Neural crest cell (in vitro differentiated cells): ENCODE measurements at regions not wholly inside any gene's neighbourhood (a gene's known extent, or its start where the extent isn't known, plus 50 kb on each side); places are given as distances from the start of the nearest gene placed in this dataset.

Source experiments
- DNase-seq: peaks from one replicate; pipeline ENCODE4 v3.0.0; 2021; ENCODE audit warnings: low read depth, mixed read lengths, low spot score
- H3K27ac Mint-ChIP-seq: one replicate; pipeline ENCODE4 v1.8.0; 2021; ENCODE audit warnings: mild to moderate bottlenecking, mixed read lengths; ENCODE audit not compliant: unreplicated experiment
- H3K27me3 Mint-ChIP-seq: 2 replicates; pipeline ENCODE4 v1.8.0; 2021; ENCODE audit warnings: low read depth, mild to moderate bottlenecking, mixed read lengths
- H3K36me3 Mint-ChIP-seq: 2 replicates; pipeline ENCODE4 v1.8.0; 2021; ENCODE audit warnings: low read depth, mild to moderate bottlenecking, mixed read lengths
- H3K4me1 Mint-ChIP-seq: 2 replicates; pipeline ENCODE4 v1.8.0; 2021; ENCODE audit warnings: mixed read lengths
- H3K4me3 Mint-ChIP-seq: one replicate; pipeline ENCODE4 v1.8.0; 2021; ENCODE audit warnings: mild to moderate bottlenecking, mixed read lengths
- H3K9me3 Mint-ChIP-seq: 2 replicates; pipeline ENCODE4 v1.8.0; 2021; ENCODE audit warnings: mixed read lengths
- TF ChIP-seq, protein P1 (sequence below): fragments of 200-600 bp; sonication (generic); conservative IDR thresholded peaks from 2 replicates; pipeline ENCODE4 v1.5.0; 2021; ENCODE audit warnings: antibody characterized with exemption, mild to moderate bottlenecking

DNA sequence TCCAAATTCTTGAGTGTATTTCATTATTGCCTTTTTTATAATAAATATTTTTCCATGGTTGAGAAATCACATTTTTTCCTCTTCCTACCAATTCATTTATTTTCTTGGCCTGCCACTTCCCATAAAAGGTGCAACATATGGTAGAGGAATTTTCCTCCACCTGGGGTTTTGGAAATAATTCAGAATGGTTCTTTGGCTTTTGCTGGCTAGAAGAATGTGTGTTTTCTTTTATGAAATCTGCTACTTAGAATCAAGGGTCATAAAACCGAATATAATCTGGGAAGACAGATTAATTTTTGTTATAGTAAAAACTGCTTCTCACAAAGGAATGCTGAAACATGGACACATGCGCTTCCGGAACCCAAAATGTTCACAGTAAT lies 54.0 kb upstream of the POMGNT2 start:
- Mint-ChIP-seq H3K4me3 (no peak overlapping the region), H3K27me3 (no peaks in the 10 kb centered on the region), H3K27ac (no peak overlapping the region), H3K4me1 (no peaks in the 10 kb centered on the region), H3K9me3 (no peaks in the 10 kb centered on the region), H3K36me3 (no peaks in the 10 kb centered on the region)
- TF ChIP-seq, protein P1, sequence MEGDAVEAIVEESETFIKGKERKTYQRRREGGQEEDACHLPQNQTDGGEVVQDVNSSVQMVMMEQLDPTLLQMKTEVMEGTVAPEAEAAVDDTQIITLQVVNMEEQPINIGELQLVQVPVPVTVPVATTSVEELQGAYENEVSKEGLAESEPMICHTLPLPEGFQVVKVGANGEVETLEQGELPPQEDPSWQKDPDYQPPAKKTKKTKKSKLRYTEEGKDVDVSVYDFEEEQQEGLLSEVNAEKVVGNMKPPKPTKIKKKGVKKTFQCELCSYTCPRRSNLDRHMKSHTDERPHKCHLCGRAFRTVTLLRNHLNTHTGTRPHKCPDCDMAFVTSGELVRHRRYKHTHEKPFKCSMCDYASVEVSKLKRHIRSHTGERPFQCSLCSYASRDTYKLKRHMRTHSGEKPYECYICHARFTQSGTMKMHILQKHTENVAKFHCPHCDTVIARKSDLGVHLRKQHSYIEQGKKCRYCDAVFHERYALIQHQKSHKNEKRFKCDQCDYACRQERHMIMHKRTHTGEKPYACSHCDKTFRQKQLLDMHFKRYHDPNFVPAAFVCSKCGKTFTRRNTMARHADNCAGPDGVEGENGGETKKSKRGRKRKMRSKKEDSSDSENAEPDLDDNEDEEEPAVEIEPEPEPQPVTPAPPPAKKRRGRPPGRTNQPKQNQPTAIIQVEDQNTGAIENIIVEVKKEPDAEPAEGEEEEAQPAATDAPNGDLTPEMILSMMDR = no peak
- no peak for DNase-seq

DNA sequence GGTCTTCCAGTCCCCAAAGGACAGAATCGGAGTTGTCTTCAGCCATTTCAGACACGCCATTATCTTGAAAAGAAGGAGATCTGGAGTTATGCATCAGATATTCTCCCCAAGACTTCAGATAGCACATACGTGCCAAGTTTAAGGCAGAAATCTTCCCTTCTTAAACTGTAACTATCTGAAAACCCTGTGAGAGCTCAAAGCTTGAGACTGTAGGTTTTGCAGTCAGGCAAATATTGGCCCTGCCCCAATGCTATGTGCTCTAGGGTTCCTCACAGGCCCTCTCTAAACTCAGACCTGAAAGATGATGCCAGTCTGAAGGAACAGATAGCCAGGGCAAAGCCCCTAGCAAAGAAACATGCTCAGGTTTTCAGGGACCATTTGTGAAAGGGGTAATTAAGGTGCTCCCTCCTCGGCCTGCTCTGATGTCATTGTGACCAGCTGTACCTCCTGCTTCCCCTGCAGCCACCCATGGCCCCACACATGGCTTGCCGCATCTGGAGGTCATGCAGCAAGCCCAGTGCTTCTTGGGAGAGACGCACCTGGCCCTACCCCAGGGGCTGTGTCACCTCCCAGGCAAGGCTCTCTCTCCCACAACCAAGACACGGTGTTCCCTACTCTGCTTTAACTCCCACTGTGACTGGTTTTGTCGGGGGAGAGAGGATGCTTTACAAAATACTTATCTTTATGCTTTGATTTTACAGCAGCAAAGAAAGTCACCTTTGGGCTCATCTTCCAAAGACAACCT lies 53.4 kb upstream of the POMGNT2 start:
- no peaks in the 10 kb centered on the region for H3K4me1 Mint-ChIP-seq
- DNase-seq = no peak
- TF ChIP-seq, protein P1 = no peak
- H3K27ac Mint-ChIP-seq = peak overlapping the region; percentile 27
- H3K9me3 Mint-ChIP-seq = no peaks in the 10 kb centered on the region
- H3K36me3 Mint-ChIP-seq = no peaks in the 10 kb centered on the region
- H3K27me3 Mint-ChIP-seq = no peaks in the 10 kb centered on the region
- H3K4me3 Mint-ChIP-seq = no peak overlapping the region

DNA sequence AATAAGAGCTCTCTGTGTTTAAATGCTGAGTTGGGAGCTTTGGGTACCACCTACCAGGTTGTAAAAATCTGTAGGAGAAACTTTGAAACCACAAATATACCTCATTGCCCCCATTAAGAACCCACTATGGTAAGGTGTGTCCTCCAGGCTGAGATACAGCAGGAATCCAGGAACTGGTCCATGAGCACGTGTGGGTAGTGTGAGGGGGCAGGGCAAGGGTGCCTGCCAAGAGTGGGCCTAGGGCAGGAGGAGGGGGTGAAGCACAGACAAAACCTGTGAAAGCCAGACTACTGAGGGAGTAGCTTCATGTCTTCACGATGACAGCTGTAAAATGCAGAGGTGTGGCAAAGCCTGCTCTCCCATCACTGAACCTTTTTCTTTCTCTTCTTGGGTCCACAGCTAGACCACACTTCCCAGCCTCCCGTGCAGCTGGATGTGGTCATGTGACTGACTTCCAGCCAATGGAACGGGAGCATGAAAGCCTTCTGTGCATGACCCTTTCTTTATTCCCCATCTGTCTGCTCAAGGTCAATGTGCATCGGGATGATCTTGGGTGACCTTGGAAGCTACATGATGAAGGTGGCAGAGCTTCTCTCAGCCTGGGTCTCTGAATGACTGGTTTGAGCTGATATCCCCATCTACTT lies 51.1 kb upstream of the POMGNT2 start:
- no peak overlapping the region for H3K27ac Mint-ChIP-seq
- TF ChIP-seq, protein P1 = no peak
- no peak for DNase-seq
- H3K27me3 Mint-ChIP-seq = no peaks in the 10 kb centered on the region
- H3K4me1 Mint-ChIP-seq = no peaks in the 10 kb centered on the region
- H3K4me3 Mint-ChIP-seq = no peak overlapping the region
- H3K36me3 Mint-ChIP-seq = no peaks in the 10 kb centered on the region
- no peaks in the 10 kb centered on the region for H3K9me3 Mint-ChIP-seq

DNA sequence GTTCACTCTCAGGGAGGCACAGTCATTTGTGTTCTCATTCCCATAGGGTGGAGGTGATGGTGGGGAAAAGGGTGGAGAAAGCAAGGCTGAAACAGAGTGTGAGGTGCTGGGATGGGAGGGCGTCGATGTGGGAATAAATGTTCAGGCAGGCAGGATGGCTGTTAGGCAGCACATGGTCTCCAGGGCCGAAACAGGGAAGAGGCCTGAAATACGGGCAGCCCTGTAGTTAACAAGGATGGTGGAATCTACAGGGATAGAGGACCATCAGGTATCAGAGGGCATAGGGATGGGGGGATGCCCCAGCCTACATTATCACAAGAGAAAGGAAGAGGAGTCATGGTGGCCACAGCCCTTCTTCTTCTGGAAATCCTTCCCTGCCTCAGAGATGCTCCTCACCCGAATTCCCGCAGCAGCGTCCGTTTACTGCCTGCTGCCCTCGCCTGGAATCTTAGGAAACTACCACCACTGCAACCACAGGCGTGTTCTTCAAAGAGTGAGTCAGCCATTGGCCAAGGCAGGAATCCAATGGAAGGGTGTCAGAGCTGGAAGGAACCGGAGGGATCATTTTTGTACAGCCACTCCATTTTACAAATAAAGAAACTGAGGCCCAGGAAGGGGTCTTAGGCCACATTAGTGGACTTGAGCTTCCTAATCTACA lies 49.7 kb upstream of the POMGNT2 start:
- Mint-ChIP-seq H3K27ac (no peak overlapping the region), H3K4me3 (no peak overlapping the region), H3K4me1 (no peaks in the 10 kb centered on the region), H3K36me3 (no peaks in the 10 kb centered on the region), H3K9me3 (no peaks in the 10 kb centered on the region), H3K27me3 (no peaks in the 10 kb centered on the region)
- TF ChIP-seq, protein P1 = peak; percentile 65
- DNase-seq = peak; percentile 30
